HG03558 (cell line): ENCODE measurements at regions not wholly inside any gene's neighbourhood (a gene's known extent, or its start where the extent isn't known, plus 50 kb on each side); places are given as distances from the start of the nearest gene placed in this dataset.

Source experiments
- ATAC-seq: cut with Tn5 transposase; IDR thresholded peaks from one replicate; pipeline ENCODE4 v1.9.1; 2021; ENCODE audit warnings: moderate number of reproducible peaks; ENCODE audit not compliant: unreplicated experiment; ENCODE audit errors: extremely low read depth

- ATAC-seq: no peak
Observed at GRCh38 chr22:22151308-22151707, 93.3 kb upstream of the VPREB1 start.

GRCh38 chr22:22150457-22150856 lies 94.1 kb upstream of the VPREB1 start:
- no peak for ATAC-seq

GRCh38 chr22:22148905-22149304 lies 95.7 kb upstream of the VPREB1 start:
- no peak for ATAC-seq

- ATAC-seq: no peak
Observed at GRCh38 chr22:22144858-22145257, 99.7 kb upstream of the VPREB1 start.

- no peak for ATAC-seq
Observed at GRCh38 chr22:22143448-22143847, 101.1 kb upstream of the VPREB1 start.

GRCh38 chr22:22142661-22143060 lies 101.9 kb upstream of the VPREB1 start:
- no peak for ATAC-seq

GRCh38 chr22:22141771-22142591 lies 102.6 kb upstream of the VPREB1 start:
- ATAC-seq: no peak

GRCh38 chr22:22141031-22141430 lies 103.6 kb upstream of the VPREB1 start:
- ATAC-seq: no peak

- ATAC-seq: no peak
Observed at GRCh38 chr22:22139364-22139763, 105.2 kb upstream of the VPREB1 start.

GRCh38 chr22:22138915-22139314 lies 105.7 kb upstream of the VPREB1 start:
- ATAC-seq: no peak

- ATAC-seq: no peak
Observed at GRCh38 chr22:22137891-22138290, 106.7 kb upstream of the VPREB1 start.

- ATAC-seq: no peak
Observed at GRCh38 chr22:22133910-22134309, 110.7 kb upstream of the VPREB1 start.

GRCh38 chr22:22130953-22131608 lies 113.5 kb upstream of the VPREB1 start:
- ATAC-seq: no peak

GRCh38 chr22:22129387-22129786 lies 115.2 kb upstream of the VPREB1 start:
- no peak for ATAC-seq

- ATAC-seq: no peak
Observed at GRCh38 chr22:22128440-22128839, 116.1 kb upstream of the VPREB1 start.

- no peak for ATAC-seq
Observed at GRCh38 chr22:22127100-22127499, 117.5 kb upstream of the VPREB1 start.

- no peak for ATAC-seq
Observed at GRCh38 chr22:22125579-22126468, 118.8 kb upstream of the VPREB1 start.

- no peak for ATAC-seq
Observed at GRCh38 chr22:22125028-22125578, 119.5 kb upstream of the VPREB1 start.

GRCh38 chr22:22124374-22124773 lies 120.2 kb upstream of the VPREB1 start:
- ATAC-seq: no peak

GRCh38 chr22:22123960-22124278 lies 120.7 kb upstream of the VPREB1 start:
- no peak for ATAC-seq
